ENCODE measurements at regions not wholly inside any gene's neighbourhood (a gene's known extent, or its start where the extent isn't known, plus 50 kb on each side); places are given as distances from the start of the nearest gene placed in this dataset.

DNA sequence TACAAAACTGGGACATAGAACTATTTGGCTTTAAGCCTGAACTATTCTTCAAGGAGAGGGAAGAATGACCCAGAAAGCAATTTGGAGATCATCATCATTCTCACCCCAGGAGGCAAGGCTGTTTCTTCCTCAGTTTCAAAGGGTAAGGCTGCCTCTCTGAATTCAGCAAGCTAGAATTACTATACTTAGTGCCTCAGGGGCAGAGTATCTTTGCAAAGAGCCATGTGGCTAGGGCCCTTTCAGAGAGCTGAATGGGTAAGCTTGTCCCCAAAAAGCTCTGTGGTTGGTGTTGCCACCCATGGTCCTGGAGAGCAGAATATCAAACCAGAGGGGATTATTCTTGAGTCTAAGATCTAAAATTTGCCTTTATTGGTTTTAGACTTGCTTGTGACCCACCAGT is 720.3 kb upstream of the ARPP21 start (continued):
- TF ChIP-seq, protein P1, sequence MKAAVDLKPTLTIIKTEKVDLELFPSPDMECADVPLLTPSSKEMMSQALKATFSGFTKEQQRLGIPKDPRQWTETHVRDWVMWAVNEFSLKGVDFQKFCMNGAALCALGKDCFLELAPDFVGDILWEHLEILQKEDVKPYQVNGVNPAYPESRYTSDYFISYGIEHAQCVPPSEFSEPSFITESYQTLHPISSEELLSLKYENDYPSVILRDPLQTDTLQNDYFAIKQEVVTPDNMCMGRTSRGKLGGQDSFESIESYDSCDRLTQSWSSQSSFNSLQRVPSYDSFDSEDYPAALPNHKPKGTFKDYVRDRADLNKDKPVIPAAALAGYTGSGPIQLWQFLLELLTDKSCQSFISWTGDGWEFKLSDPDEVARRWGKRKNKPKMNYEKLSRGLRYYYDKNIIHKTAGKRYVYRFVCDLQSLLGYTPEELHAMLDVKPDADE (IDR thresholded peaks at IDR 0.05), result no peak
- TF ChIP-seq, protein P2, sequence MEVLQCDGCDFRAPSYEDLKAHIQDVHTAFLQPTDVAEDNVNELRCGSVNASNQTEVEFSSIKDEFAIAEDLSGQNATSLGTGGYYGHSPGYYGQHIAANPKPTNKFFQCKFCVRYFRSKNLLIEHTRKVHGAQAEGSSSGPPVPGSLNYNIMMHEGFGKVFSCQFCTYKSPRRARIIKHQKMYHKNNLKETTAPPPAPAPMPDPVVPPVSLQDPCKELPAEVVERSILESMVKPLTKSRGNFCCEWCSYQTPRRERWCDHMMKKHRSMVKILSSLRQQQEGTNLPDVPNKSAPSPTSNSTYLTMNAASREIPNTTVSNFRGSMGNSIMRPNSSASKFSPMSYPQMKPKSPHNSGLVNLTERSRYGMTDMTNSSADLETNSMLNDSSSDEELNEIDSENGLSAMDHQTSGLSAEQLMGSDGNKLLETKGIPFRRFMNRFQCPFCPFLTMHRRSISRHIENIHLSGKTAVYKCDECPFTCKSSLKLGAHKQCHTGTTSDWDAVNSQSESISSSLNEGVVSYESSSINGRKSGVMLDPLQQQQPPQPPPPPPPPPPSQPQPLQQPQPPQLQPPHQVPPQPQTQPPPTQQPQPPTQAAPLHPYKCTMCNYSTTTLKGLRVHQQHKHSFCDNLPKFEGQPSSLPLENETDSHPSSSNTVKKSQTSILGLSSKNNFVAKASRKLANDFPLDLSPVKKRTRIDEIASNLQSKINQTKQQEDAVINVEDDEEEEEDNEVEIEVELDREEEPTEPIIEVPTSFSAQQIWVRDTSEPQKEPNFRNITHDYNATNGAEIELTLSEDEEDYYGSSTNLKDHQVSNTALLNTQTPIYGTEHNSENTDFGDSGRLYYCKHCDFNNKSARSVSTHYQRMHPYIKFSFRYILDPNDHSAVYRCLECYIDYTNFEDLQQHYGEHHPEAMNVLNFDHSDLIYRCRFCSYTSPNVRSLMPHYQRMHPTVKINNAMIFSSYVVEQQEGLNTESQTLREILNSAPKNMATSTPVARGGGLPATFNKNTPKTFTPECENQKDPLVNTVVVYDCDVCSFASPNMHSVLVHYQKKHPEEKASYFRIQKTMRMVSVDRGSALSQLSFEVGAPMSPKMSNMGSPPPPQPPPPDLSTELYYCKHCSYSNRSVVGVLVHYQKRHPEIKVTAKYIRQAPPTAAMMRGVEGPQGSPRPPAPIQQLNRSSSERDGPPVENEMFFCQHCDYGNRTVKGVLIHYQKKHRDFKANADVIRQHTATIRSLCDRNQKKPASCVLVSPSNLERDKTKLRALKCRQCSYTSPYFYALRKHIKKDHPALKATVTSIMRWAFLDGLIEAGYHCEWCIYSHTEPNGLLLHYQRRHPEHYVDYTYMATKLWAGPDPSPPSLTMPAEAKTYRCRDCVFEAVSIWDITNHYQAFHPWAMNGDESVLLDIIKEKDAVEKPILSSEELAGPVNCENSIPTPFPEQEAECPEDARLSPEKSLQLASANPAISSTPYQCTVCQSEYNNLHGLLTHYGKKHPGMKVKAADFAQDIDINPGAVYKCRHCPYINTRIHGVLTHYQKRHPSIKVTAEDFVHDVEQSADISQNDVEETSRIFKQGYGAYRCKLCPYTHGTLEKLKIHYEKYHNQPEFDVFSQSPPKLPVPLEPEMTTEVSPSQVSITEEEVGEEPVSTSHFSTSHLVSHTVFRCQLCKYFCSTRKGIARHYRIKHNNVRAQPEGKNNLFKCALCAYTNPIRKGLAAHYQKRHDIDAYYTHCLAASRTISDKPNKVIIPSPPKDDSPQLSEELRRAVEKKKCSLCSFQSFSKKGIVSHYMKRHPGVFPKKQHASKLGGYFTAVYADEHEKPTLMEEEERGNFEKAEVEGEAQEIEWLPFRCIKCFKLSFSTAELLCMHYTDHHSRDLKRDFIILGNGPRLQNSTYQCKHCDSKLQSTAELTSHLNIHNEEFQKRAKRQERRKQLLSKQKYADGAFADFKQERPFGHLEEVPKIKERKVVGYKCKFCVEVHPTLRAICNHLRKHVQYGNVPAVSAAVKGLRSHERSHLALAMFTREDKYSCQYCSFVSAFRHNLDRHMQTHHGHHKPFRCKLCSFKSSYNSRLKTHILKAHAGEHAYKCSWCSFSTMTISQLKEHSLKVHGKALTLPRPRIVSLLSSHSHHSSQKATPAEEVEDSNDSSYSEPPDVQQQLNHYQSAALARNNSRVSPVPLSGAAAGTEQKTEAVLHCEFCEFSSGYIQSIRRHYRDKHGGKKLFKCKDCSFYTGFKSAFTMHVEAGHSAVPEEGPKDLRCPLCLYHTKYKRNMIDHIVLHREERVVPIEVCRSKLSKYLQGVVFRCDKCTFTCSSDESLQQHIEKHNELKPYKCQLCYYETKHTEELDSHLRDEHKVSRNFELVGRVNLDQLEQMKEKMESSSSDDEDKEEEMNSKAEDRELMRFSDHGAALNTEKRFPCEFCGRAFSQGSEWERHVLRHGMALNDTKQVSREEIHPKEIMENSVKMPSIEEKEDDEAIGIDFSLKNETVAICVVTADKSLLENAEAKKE (CRISPR knock-in tag; IDR thresholded peaks at IDR 0.05), result no peak
- TF ChIP-seq ZNF331 (CRISPR knock-in tag; IDR thresholded peaks at IDR 0.05; ENCODE audit: low read depth), result no peak

DNA sequence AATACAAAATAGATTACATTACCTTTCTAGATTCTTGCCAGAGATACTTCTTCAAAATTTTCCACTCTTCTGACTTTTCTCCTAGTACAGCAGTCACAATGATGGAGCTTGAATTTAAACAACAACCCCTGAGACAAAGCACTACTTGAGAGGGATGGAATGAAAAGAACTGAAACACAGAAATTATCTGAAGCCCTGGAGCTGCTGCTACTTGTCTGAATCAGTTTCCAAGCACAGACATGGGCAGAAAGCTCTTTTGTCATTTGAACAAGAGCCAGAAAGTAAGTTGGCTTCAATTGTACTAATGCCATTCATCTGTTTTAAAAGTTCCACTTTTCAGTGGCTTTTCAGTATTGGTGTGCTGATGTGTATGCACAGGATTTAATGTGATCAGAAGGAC is 718.5 kb upstream of the ARPP21 start:
- H4K20me1 ChIP-seq (replicated peaks; ENCODE audit: insufficient read depth), result no peaks in the 10 kb centered on the region
- no peak overlapping the region for H3K27ac Mint-ChIP-seq
- no peak for TF ChIP-seq ZNF331 (CRISPR knock-in tag; IDR thresholded peaks at IDR 0.05; ENCODE audit: low read depth)
- TF ChIP-seq, protein P3, sequence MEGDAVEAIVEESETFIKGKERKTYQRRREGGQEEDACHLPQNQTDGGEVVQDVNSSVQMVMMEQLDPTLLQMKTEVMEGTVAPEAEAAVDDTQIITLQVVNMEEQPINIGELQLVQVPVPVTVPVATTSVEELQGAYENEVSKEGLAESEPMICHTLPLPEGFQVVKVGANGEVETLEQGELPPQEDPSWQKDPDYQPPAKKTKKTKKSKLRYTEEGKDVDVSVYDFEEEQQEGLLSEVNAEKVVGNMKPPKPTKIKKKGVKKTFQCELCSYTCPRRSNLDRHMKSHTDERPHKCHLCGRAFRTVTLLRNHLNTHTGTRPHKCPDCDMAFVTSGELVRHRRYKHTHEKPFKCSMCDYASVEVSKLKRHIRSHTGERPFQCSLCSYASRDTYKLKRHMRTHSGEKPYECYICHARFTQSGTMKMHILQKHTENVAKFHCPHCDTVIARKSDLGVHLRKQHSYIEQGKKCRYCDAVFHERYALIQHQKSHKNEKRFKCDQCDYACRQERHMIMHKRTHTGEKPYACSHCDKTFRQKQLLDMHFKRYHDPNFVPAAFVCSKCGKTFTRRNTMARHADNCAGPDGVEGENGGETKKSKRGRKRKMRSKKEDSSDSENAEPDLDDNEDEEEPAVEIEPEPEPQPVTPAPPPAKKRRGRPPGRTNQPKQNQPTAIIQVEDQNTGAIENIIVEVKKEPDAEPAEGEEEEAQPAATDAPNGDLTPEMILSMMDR (conservative IDR thresholded peaks at IDR 0.05; ENCODE audit: low read depth in 2 of 2), result no peak
- TF ChIP-seq NANOG (IDR thresholded peaks at IDR 0.05; ENCODE audit: borderline replicate concordance), result no peak
- TF ChIP-seq STAT1 (IDR thresholded peaks at IDR 0.05; ENCODE audit: unreplicated experiment), result no peak
- no peak for TF ChIP-seq CREB1 (CRISPR knock-in tag; IDR thresholded peaks at IDR 0.05; ENCODE audit: low read depth)
- TF ChIP-seq ZNF114 (CRISPR knock-in tag; IDR thresholded peaks at IDR 0.05), result no peak

More for the DNA sequence above, 718.5 kb upstream of the ARPP21 start:
- Histone ChIP-seq H3K27me3 (ENCODE audit: insufficient read depth) (no peaks in the 10 kb centered on the region), H3K9me2 (ENCODE audit: insufficient read depth) (no peaks in the 10 kb centered on the region), H3K27ac (ENCODE audit: low read depth) (no peak overlapping the region), H3K79me2 (replicated peaks; ENCODE audit: insufficient read depth) (no peaks in the 10 kb centered on the region), H2AFZ (no peak overlapping the region), H3K4me2 (no peak overlapping the region), H3K4me1 (ENCODE audit: insufficient read depth) (no peaks in the 10 kb centered on the region), H3F3A (replicated peaks; ENCODE audit: low read depth) (no peaks in the 10 kb centered on the region), H3K4me3 (no peak overlapping the region), H3K36me3 (ENCODE audit: insufficient read depth) (no peaks in the 10 kb centered on the region)
- DNase-seq (ENCODE audit: low spot score) (no peak), ATAC-seq (no peak)
- no peak overlapping the region for H3K4me3 Mint-ChIP-seq
- H3K9me3 Mint-ChIP-seq, result no peaks in the 10 kb centered on the region; the same call in 2 of the 3 replicates
- H3K36me3 Mint-ChIP-seq (ENCODE audit: low read depth), result no peaks in the 10 kb centered on the region
- no peaks in the 10 kb centered on the region for H3K27me3 Mint-ChIP-seq (ENCODE audit: insufficient read depth, low read depth, poor library complexity)
- H3K4me1 Mint-ChIP-seq, result 0 out of 3 replicates have a peak, but pooled peaks cover 3% of the 10 kb centered on the region

Data from GM23338 (cell line).